B cell (primary cell): ENCODE measurements at regions not wholly inside any gene's neighbourhood (a gene's known extent, or its start where the extent isn't known, plus 50 kb on each side); places are given as distances from the start of the nearest gene placed in this dataset.
"Not testable (repeated sequence)": the region's sequence is repeated elsewhere in the genome, so short reads cannot be mapped to it uniquely, and the experiment has no call there.

Experiments used
- EZH2 ChIP-seq: IDR thresholded peaks from 2 replicates; pipeline ENCODE4 v1.6.1; 2012; ENCODE audit warnings: borderline replicate concordance, low read depth, mild to moderate bottlenecking, moderate library complexity, low read length; ENCODE audit not compliant: insufficient read depth, poor library complexity, severe bottlenecking
- TF ChIP-seq, protein P1 (sequence below): fragments of 200-600 bp; IDR thresholded peaks from one replicate; pipeline ENCODE4 v1.8.0; 2022; ENCODE audit warnings: antibody characterized with exemption, mild to moderate bottlenecking

DNA sequence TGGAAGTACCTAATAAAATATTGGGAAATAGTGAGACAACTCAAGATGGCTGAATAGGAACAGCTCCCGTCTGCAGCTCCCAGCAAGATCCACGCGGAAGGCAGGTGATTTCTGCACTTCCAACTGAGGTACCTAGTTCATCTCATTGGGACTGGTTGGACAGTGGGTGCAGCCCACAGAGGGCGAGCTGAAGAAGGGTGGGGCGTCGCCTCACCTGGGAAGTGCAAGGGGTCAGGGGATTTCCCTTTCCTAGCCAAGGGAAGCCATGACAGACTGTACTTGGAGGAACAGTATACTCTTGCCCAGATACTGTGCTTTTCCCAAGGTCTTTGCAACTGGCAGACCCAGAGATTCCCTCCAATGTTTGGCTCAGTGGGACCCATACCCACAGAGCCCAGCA lies 172.8 kb downstream of the CRPPA start:
- TF ChIP-seq, protein P1, sequence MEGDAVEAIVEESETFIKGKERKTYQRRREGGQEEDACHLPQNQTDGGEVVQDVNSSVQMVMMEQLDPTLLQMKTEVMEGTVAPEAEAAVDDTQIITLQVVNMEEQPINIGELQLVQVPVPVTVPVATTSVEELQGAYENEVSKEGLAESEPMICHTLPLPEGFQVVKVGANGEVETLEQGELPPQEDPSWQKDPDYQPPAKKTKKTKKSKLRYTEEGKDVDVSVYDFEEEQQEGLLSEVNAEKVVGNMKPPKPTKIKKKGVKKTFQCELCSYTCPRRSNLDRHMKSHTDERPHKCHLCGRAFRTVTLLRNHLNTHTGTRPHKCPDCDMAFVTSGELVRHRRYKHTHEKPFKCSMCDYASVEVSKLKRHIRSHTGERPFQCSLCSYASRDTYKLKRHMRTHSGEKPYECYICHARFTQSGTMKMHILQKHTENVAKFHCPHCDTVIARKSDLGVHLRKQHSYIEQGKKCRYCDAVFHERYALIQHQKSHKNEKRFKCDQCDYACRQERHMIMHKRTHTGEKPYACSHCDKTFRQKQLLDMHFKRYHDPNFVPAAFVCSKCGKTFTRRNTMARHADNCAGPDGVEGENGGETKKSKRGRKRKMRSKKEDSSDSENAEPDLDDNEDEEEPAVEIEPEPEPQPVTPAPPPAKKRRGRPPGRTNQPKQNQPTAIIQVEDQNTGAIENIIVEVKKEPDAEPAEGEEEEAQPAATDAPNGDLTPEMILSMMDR = not testable (repeated sequence)
- TF ChIP-seq EZH2 = not testable (repeated sequence)
